GM12875 (cell line): ENCODE measurements at regions not wholly inside any gene's neighbourhood (a gene's known extent, or its start where the extent isn't known, plus 50 kb on each side); places are given as distances from the start of the nearest gene placed in this dataset.

Experiments
- H3K4me3 ChIP-seq: one replicate; pipeline ENCODE4 v1.5.1; 2011; ENCODE audit warnings: low read depth, low read length, control low read depth
- TF ChIP-seq, protein P1 (sequence below): IDR thresholded peaks from 2 replicates; pipeline ENCODE4 v1.5.1; 2011; ENCODE audit warnings: low read depth, mild to moderate bottlenecking, control low read depth, inconsistent platforms, low read length, moderate library complexity, borderline replicate concordance; ENCODE audit not compliant: insufficient read depth

- TF ChIP-seq, protein P1, sequence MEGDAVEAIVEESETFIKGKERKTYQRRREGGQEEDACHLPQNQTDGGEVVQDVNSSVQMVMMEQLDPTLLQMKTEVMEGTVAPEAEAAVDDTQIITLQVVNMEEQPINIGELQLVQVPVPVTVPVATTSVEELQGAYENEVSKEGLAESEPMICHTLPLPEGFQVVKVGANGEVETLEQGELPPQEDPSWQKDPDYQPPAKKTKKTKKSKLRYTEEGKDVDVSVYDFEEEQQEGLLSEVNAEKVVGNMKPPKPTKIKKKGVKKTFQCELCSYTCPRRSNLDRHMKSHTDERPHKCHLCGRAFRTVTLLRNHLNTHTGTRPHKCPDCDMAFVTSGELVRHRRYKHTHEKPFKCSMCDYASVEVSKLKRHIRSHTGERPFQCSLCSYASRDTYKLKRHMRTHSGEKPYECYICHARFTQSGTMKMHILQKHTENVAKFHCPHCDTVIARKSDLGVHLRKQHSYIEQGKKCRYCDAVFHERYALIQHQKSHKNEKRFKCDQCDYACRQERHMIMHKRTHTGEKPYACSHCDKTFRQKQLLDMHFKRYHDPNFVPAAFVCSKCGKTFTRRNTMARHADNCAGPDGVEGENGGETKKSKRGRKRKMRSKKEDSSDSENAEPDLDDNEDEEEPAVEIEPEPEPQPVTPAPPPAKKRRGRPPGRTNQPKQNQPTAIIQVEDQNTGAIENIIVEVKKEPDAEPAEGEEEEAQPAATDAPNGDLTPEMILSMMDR = no peak
- H3K4me3 ChIP-seq = no peak overlapping the region
Observed at GRCh38 chr7:135855846-135856245, 107.2 kb upstream of the FAM180A start.

DNA sequence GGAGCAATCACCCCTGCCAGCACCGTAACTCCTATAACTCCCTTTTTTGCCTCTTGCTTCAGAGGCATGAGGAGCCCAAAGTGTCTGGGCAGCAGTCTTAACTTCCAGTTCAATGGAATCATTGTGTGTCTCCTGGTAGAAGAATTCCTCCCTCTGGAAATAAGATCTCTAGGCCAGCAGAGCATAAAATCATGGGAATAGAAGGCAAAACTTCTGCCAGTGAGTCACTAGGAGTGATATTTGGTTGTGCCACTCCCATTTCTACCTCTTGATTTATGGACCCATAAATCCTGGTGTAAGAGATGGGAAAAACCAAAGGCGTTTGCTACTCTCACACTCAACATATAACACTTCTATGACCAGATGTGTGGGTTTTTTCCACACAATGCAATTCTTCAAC lies 104.9 kb upstream of the FAM180A start:
- H3K4me3 ChIP-seq = no peak overlapping the region
- TF ChIP-seq, protein P1 = no peak

GRCh38 chr7:135853008-135853407 lies 104.4 kb upstream of the FAM180A start:
- TF ChIP-seq, protein P1 = no peak
- H3K4me3 ChIP-seq = no peak overlapping the region

DNA sequence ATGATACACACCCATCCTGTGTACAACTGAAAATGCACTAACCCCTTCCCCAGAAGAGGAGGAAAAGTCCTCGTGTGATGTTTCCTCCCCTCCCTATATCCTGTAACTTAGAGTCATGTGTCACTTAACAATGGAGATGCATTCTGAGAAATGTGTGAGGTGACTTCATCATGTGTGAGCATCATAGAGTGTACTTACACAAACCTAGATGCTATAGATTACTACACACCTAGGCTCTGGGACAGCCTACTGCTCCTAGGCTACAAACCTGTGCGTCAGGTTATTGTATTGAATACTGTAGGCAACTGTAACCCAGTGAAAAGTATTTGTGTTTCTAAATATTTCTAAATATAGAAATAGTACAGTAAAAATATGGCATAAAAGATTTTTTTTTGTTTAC lies 98.6 kb upstream of the FAM180A start:
- H3K4me3 ChIP-seq = no peak overlapping the region
- TF ChIP-seq, protein P1 = no peak

GRCh38 chr7:135846339-135846738 lies 97.7 kb upstream of the FAM180A start:
- TF ChIP-seq, protein P1 = no peak
- H3K4me3 ChIP-seq = no peak overlapping the region

DNA sequence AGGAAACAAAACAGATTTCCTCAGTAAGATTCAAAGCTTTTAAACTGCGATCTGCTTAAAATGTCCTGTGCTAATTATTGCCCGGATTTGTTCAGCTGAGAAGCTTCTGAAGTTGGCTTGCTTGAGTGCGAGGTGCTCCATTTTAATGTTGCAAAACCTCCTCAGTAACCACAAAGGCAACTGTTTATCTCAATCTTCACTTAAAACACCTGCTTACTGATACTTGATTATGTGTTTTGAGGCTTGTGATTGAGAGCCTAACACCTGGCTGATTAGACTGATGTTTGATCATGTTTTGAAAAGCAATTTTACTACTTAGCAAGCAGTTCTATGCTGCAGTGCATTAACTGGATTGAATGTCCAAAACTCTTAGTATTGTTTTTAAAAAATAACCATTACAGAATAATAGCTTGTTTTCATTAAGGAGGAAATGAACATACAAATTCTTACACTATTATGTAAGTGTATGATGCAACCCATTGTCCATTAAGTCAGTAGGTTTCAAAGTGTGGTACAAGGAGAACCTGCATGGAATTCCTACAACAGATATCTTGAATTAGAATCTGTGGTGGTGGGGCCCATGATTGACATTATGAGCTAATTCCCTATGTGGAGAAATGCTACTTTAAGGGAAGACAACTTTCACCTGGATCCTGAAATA lies 96.9 kb upstream of the FAM180A start:
- no peak overlapping the region for H3K4me3 ChIP-seq
- TF ChIP-seq, protein P1 = no peak

- TF ChIP-seq, protein P1 = no peak
- H3K4me3 ChIP-seq = no peak overlapping the region
Observed at GRCh38 chr7:135844903-135845302, 96.3 kb upstream of the FAM180A start.
